ENCODE measurements at regions not wholly inside any gene's neighbourhood (a gene's known extent, or its start where the extent isn't known, plus 50 kb on each side); places are given as distances from the start of the nearest gene placed in this dataset.

- DNase-seq = no peak
- Mint-ChIP-seq H3K27ac (no peak overlapping the region), H3K4me3 (no peak overlapping the region), H3K9me3 (no peaks in the 10 kb centered on the region), H3K4me1 (no peaks in the 10 kb centered on the region), H3K27me3 (ENCODE audit: low read depth, poor library complexity) (no peaks in the 10 kb centered on the region), H3K36me3 (ENCODE audit: low read depth) (no peaks in the 10 kb centered on the region)
- TF ChIP-seq CTCF (IDR thresholded peaks at IDR 0.05) = no peak
These were observed 212.2 kb downstream of the PPP1R2C start for GRCh38 chrX:42565739-42566138.

GRCh38 chrX:42546800-42547199 is 231.2 kb downstream of the PPP1R2C start:
- no peaks in the 10 kb centered on the region for H3K9me3 Mint-ChIP-seq
- no peak overlapping the region for H3K4me3 Mint-ChIP-seq
- H3K36me3 Mint-ChIP-seq (ENCODE audit: low read depth) = no peaks in the 10 kb centered on the region
- DNase-seq = no peak
- peaks cover 6% of the 10 kb centered on the region for H3K27me3 Mint-ChIP-seq (ENCODE audit: low read depth, poor library complexity)
- no peak overlapping the region for H3K27ac Mint-ChIP-seq
- no peak for TF ChIP-seq CTCF (IDR thresholded peaks at IDR 0.05)
- no peaks in the 10 kb centered on the region for H3K4me1 Mint-ChIP-seq

- Mint-ChIP-seq H3K36me3 (ENCODE audit: low read depth) (no peaks in the 10 kb centered on the region), H3K27ac (no peak overlapping the region), H3K4me1 (no peaks in the 10 kb centered on the region), H3K9me3 (no peaks in the 10 kb centered on the region), H3K4me3 (no peak overlapping the region), H3K27me3 (ENCODE audit: low read depth, poor library complexity) (peaks cover 7% of the 10 kb centered on the region)
- no peak for DNase-seq
- TF ChIP-seq CTCF (IDR thresholded peaks at IDR 0.05) = no peak
These were observed 233.1 kb downstream of the PPP1R2C start for GRCh38 chrX:42544883-42545282.

GRCh38 chrX:42541554-42541953 is 236.4 kb downstream of the PPP1R2C start:
- Mint-ChIP-seq H3K9me3 (no peaks in the 10 kb centered on the region), H3K27me3 (ENCODE audit: low read depth, poor library complexity) (peaks cover 3% of the 10 kb centered on the region), H3K4me3 (no peak overlapping the region), H3K4me1 (no peaks in the 10 kb centered on the region), H3K36me3 (ENCODE audit: low read depth) (no peaks in the 10 kb centered on the region), H3K27ac (no peak overlapping the region)
- TF ChIP-seq CTCF (IDR thresholded peaks at IDR 0.05) = no peak
- no peak for DNase-seq

- H3K4me1 Mint-ChIP-seq = no peaks in the 10 kb centered on the region
- peaks cover 3% of the 10 kb centered on the region for H3K27me3 Mint-ChIP-seq (ENCODE audit: low read depth, poor library complexity)
- H3K9me3 Mint-ChIP-seq = no peaks in the 10 kb centered on the region
- no peak for TF ChIP-seq CTCF (IDR thresholded peaks at IDR 0.05)
- H3K4me3 Mint-ChIP-seq = no peak overlapping the region
- no peaks in the 10 kb centered on the region for H3K36me3 Mint-ChIP-seq (ENCODE audit: low read depth)
- H3K27ac Mint-ChIP-seq = no peak overlapping the region
- no peak for DNase-seq
These were observed 237.8 kb downstream of the PPP1R2C start for GRCh38 chrX:42540146-42540545.

GRCh38 chrX:42538405-42538804 is 239.6 kb downstream of the PPP1R2C start:
- DNase-seq = no peak
- Mint-ChIP-seq H3K9me3 (peaks cover 7% of the 10 kb centered on the region), H3K27ac (no peak overlapping the region), H3K4me3 (no peak overlapping the region), H3K27me3 (ENCODE audit: low read depth, poor library complexity) (peaks cover 3% of the 10 kb centered on the region), H3K36me3 (ENCODE audit: low read depth) (no peaks in the 10 kb centered on the region), H3K4me1 (no peaks in the 10 kb centered on the region)
- no peak for TF ChIP-seq CTCF (IDR thresholded peaks at IDR 0.05)

All from nephron progenitor cell (in vitro differentiated cells).